ENCODE measurements at regions not wholly inside any gene's neighbourhood (a gene's known extent, or its start where the extent isn't known, plus 50 kb on each side); places are given as distances from the start of the nearest gene placed in this dataset.

DNA sequence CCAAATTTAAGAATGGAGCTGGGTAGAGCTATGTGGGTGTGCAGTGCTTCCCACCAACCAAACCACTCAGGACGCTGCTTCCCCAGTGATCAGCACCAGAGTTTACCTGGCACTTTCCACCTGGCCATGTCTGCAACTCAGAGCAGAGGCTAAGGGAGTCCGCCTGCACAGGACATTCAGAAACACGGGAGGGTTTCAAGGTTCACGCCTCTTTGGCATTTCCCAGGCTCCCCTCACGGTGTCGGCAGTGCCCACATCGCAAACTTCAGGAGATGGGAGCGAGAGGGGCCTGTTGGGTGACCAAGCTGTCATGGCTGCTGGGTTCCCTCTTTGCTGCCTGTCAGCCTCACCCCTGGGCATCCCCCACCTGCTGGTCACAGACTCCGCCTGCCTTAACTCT lies 161.5 kb downstream of the NXNL2 start:
- no peak for DNase-seq

DNA sequence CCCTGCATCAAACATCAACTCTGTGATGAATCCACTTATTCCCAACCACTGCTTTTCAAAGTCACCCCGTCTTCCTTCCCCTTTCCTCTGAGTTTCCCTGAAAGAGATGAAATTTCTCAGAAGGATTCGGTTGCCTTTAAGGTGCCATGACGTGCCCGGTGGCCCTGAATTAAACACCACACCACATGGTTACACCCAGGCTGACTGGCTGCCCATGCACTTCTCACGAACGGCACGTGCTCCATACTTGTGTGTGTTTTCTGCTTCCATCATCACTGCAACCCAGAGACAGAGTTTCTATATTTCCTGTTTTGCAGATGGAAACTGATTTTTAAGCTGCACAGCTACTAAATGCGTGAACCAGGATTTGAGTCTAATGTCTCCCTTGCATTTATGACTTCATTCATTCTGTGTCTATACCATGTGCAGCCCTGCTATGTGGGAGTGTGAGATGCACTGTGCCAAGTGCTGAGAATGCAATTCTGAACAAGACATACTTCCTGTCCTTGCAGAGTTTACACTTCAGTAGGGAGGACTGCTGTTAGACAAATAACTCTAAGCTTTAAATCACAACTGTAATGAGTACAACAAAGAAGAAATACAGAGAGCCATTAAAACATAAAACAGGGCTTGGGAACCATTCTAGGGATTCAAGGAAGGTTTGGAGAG lies 162.9 kb downstream of the NXNL2 start:
- no peak for DNase-seq

DNA sequence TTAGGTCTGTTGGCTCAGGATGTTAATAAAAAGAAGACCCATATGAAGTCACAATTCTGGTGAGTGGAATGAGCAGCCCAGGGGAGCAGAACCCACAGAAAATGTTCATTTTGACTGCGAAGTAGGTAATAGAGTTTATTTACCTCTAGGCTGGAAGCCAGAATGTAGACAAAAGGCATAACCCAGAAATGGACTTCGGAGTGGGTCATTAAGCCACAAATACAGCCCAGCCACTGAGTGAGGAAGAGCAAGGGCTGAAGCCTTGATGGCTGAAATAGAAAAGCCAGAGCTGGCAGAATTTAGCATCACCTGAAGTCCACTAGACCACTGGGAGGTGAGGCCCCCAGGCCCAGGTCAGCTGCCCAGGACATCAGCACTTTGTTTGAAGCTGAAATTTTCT lies 168.0 kb downstream of the NXNL2 start:
- DNase-seq, result no peak

DNA sequence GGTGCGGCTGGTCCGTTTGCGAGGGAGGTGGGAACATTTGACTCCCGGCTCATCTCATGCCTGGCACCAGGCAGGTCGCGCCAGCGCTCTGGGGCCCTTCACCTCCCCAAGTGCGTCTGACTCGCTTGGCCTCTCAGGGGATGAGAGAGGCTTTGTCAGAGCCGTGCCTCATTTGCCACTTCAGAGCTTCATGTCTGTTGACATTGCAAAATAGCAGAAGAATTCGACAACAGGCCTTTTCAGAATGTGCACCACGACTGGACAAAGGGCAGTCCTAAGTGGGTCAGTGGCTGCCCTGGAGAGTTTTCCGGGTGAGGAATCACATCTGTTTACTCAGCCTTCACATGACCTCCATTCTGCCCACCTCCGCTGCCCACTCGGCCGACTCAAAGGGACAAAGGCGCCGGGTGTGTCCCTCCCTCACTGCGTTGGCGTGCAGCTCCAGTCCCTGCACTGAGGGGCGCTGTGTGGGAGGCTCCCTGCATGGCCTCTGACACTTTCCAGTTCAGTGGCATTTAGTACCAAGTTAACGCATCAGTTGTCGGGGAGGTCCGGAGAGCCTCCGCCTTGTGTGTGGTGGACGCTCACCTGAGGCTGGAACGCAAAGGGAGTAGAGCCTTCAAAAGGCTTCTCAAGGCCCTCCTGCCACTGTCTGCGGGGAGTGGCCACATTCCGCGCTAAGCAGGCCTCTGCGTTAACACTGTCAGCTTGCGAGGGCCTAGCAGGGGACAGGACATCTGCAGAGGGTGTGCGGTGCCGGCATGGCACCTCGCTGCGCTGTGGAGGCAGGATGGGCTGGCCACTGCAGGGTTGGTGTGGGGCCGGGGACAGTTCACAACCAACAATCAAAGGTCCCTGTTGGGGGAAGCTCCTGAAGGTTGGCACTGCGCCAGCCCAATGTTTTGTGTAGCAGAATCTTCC lies 171.5 kb downstream of the NXNL2 start:
- DNase-seq, result no peak

DNA sequence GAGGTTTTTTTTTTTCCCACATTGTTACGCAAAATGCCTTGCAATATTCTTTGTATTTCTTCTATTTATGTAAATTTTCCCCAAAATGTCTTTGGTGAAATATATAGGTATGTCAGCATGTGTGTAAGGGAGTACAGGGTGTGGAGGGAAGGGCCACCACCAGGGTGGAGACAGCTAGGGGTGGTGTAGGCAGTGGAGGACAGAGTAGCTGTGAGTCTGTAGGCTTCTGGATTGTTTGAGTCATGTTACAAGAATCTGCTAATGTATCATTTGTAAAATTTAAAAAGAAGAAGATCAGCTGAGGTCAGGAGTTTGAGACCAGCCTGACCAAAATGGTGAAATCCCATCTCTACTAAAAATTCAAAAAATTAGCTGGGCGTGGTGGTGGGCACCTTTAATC lies 175.5 kb downstream of the NXNL2 start:
- DNase-seq, result no peak

DNA sequence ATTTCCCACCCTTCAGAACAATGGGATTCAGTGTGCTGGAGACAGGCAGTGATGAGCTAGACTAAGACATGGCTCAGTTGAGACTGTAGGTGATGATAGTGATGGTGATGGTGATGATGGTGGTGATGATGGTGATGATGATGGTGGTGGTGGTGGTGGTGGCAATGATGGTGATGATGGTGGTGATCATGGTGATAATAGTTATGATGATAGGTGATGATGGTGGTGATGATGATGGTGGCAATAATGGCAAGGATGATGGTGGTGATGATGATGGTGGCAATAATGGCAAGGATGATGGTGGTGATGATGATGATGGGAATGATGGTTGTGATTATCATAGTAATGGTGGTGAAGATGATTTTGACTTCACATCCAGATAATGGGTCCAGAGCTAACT lies 176.7 kb downstream of the NXNL2 start:
- DNase-seq, result no peak

DNA sequence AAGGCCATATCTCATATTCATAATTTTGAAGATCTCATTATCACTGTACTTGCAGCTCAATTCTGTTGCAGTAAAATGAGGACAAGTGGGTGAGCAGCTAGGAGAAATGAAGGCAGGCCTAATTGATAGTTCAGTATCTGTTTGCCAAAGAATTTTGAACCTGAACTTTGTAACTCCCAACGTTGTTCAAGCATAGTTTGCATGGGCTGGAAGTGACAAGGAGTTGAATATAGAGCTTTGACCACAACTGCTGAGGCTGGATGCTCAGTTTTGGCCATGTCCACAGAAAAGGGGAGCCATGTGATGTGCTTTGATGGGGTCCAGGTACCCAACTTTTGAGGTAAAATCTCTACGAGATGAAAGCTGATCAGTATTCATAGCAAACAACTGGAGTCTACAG lies 177.5 kb downstream of the NXNL2 start:
- DNase-seq, result no peak

DNA sequence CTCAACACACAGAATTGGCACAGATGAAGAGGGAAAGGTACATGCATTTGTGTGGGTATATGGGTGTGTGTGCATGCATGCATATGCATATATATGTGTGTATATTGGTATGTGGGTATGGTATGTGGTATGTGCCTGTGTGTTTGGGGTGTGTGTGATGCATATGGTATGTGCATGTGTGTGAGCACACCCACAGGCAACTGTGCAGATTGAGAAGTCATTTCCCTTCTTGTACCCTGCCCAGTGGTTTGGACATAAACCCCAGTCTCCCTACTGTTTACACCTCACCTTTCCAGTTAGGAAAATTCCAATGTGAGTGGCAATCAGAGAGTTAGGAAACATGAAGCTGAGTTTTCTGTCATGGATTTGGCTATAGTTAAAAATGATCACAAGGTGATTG lies 178.0 kb downstream of the NXNL2 start:
- DNase-seq, result no peak

DNA sequence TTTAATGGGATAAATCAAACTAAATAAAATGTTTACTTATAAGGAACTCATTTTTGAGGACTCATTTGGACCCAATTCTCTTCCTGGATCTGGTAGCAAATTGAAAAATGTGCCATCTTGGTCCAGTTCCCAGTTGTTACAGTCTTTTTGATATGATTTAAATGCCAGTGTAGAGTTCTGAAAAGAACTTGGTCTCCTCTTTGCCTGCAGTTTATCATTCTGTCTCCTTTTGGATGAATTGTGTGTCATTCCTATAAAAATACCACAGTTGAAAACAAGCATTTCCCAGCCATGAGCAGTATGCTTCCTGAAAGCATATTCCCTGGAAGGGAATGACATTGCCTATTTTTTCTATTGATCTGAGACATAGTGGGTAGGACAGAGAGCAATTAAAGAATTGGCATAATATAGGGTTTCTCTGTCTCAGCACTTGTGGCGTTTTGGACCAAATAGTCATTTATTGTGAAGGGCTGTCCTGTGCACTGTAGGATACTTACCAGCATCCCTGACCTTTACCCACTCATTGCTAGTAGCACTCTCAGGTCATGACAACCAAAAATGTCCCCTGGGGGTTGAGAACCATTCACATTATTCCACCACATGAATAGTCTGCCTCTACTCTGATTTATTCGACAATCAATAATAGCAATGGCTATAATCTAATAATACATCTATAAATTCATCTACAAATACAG lies 181.8 kb downstream of the NXNL2 start:
- DNase-seq, result no peak

DNA sequence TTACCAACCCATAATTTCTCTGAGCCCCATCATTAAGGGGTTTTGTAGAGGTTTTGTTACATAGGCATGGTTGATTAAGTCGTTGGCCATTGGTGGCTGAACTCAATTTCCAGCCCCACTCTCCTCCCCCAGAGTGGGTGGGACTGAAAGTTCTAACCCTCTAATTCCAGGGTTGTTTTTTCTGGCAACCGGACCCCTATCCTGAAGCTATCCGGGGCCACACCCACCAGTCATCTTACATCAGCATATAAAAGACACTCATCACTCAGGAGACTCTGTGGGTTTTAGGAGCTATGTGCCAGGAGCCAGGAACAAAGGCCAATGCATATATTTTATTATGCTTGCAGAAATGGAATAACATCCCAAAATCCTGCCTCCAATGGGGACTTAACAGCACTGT lies 186.0 kb downstream of the NXNL2 start:
- DNase-seq, result no peak

DNA sequence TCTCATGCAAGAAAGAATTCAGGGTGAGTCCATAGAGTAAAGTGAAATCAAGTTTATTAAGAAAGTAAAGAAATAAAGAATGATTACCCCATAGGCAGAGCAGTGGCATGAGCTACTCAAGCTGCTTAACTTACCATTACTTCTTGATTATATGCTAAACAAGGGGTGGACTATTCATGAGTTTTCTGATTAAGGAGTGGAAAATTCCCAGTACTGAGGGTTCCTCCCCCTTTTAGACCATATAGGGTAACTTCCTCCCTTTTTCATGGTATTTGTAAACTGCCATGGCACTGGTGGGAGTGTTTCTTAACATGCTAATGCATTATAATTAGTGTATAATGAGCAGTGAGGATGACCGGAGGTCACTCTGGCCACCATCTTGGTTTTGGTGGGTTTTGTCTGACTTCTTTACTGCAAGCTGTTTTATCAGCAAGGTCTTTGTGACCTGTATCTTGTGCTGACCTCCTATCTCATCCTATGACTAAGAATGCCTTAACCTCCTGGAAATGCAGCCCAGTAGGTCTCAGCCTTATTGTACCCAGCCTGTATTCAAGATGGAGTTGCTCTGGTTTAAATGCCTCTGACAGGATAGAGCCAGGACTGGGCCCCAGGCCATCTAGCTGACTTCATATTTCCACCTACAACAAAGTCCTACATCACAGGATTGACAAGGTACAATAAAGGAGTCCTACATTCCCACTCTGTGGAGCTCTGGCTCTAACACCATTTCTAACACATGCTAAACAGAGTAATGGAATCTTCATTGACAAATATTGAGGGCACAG lies 186.7 kb downstream of the NXNL2 start:
- DNase-seq, result no peak

DNA sequence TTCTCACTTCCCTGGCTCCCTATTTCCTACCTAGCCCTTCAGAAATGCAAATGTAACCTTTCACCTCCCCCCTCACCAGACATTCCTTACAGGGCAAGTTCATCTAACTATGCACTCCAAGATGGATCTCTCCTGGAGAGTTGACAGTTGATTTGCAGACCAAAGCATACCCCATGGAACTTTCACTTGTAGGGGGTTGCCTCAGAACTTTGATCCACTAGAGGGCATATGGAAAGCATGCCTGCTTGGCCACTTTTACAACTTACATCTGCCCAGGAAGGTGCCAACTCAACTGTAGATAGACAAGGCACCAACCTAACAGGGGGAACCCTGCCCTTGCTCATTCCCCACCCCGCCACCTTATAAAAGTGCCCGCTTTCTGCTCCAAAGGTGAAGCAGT lies 187.8 kb downstream of the NXNL2 start:
- DNase-seq, result no peak

DNA sequence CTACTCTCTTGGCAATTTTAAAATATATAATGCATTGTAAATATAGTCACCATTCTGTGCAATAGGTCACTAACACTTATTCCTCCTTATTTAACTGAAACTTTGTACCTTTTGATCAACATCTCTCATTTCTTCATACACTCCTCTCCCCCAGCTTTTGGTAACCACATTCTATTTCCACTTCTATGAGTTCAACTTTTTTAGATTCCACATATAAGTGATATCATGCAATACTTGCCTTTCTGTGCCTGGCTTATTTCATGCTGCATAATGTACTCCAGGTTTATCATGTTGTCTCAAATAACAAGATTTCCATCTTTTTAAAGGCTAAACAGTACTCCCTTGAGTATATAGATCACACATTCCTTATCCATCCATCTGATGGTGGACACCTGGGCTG lies 188.8 kb downstream of the NXNL2 start:
- DNase-seq, result no peak

DNA sequence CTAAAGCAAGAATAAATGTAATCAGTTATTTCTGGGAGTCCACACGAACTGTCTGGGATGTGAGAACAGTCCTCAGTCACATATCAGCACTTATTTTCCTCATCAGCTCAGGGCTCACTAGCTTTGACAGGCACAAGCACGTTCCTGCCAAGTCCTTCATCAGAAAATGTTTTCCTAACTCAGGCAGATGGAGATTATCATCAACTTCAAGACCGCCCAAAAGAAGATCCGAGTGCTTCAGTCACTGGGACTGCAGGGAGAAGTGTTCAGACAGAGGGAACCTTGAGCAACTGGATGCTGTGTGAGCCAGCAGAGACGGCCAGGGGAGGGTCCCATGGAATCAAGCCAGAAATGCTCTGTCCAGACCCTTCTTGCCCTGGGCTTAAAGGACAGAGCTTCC lies 189.4 kb downstream of the NXNL2 start:
- DNase-seq, result no peak

DNA sequence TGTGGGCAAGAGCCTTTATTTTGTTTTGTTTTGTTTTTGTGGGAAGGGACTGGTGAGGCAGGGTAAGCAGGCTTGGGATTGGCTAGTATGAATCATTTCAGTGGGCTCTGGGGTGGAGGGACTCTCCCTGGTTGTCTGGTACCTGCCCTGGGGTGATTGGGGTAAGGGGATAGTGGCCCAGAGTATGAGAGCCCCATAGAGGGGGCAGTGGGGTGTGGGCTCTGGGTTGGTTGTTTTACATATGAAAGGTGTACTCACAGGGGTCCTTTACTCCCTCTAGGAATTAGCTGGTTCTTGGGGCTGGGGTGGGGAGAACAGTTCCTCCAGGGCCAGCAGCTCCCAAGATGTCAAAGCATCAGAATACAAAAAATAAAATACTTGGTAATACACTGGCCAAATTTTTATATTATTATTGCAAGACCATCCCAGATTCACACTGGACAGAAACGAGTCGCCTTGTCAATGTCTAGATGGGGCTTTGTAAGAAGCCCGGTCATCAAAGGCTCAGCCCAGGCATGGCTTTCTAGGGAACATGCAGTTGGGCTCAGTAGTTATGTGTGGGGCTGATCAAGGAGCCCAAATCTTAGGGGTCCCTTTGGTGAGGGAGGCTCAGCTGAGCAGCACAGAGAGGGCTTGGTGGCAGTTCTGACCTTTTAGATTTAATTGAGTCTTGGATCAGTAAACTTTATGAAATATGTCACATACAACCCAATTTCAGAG lies 190.5 kb downstream of the NXNL2 start:
- DNase-seq, result no peak

DNA sequence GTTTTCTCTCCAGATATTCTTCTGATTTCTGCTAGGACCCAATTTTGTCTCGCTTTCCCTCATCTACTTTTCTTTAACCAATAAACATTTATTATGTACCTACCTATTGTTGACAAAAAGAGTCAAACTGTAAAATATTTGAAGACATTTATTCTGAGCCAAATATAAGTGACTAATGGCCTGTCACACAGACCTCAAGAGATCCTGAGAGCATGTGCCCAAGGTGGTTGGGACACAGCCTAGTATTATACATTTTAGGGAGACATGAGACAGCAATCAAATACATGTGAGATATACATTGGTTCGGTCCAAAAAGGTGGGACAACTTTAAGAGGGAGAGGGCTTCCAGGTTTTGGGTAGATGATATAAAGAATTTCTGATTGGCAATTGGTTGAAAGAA lies 191.8 kb downstream of the NXNL2 start:
- DNase-seq, result no peak

DNA sequence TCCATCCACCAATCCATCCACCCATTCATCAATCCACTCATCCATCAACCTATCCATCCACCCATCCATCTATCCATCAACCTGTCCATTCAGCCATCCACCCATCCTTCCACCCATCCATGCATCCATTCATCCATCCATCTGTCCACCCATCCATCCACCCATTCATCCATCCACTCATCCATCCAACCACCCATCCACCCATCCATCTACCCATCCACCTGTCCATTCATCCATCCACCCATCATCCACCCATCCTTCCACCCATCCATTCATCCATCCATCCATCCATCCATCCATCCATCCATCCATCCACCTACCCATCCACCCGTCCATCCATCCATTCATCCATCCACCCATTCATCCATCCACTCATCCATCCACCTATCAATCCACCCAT lies 195.8 kb downstream of the NXNL2 start:
- no peak for DNase-seq

DNA sequence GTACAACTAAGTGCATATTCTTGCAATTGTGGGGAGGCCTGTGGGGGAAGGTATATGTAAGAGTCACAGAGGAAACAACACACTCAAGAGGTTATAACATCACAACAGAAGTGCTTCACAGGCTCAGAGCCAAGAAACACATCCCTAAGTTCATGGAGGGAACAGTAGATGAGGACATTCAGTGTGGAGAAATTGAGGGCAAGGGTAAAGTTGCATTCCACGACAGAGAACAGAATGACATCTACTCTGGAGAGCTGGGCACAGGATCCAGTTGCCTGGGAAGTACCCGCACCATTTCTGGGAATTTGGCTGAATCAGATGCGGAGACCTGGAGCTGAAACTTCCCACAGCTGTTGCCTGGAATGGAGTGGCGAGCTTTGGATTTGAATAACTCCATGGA lies 197.2 kb downstream of the NXNL2 start:
- no peak for DNase-seq

DNA sequence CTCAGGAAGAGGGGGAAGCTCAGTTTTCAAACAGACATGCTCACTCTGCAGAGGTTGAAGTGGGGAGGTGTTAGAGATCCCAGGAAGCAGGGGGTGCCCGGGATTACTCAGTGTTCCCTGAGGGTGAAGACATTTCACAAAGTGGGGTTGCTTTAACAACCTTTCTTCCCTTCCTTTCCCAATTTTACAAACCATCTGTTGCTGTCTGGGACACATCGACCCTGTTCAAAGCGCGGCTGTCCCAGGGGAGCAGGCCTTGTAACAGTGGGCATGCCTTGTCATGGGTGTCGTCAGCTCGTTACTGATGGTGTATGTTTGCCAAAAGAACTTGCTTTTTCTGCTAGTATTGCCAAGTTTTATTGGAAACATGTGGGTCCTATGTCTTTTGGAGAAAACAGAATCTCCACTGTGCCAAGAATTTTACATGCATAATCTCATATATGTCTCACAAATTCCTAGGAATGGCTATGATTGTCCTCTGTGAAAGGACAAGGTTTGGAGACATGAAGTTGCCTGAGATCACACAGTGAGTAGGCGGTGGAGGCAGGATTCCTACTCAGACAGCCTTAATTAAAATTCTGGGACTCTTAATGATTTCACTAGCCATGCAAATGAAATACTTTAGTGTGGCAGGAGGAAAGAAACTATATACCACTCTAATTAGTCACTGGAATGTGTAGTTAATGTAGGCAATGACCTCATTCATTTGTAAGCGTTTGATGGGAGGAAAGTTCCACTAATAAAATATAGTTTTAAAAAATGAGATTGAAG lies 198.9 kb downstream of the NXNL2 start:
- DNase-seq, result no peak

DNA sequence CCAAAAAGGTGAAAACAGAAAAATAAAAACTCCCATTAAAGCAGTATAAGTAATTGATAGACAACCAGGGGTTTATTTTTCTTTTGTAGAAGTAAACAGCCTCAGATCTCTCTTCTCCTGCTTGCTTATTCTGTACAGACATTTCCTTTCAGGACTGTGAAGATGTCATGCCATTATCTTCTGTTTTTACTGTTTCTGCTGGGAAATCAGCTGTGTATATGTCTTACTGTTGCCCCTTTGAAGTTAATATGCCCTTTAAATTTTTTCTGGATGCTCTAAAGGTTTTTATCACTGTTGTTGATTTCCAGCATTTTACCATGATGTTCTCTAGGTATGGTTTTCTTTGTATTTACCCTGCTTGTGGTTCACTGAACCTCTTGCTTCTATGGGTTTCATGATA lies 199.5 kb downstream of the NXNL2 start:
- DNase-seq, result no peak

DNA sequence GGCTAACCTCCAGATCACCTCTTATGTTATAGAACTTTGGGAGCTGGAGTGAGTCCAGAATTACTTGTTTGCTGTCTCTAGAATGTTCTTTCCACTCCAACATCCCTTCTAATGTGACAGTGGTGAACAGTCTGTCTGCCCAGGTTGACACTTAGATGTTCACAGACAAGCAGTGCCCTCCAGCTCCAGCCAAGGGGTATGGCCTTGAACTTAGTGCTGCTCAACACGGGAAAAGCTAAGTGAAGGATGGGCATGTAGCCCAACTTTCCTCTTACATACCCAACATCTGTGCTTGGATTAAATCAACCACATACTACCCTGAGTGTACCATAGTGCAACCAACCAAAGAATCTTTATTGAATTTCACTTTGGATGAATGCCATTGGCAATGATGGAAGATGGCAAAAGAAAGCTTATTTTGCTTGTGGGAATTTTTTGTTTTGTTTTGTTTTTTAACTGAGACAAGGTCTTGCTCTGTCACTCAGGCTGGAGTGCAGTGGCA lies 201.2 kb downstream of the NXNL2 start:
- DNase-seq, result no peak
